ENCODE measurements at regions not wholly inside any gene's neighbourhood (a gene's known extent, or its start where the extent isn't known, plus 50 kb on each side); places are given as distances from the start of the nearest gene placed in this dataset.
"Not testable (repeated sequence)": the region's sequence is repeated elsewhere in the genome, so short reads cannot be mapped to it uniquely, and the experiment has no call there.

GRCh38 chr14:80049055-80049454 lies 162.2 kb downstream of the DIO2 start:
- no peaks in the 10 kb centered on the region for H3K4me1 ChIP-seq
- H3K4me3 ChIP-seq = no peak overlapping the region
- no peak for TF ChIP-seq CTCF (IDR thresholded peaks at IDR 0.05; ENCODE audit: borderline replicate concordance)
- no peaks in the 10 kb centered on the region for H3K27me3 ChIP-seq (ENCODE audit: low read depth)
- H3K36me3 ChIP-seq = no peaks in the 10 kb centered on the region
- H3K9me3 ChIP-seq (replicated peaks) = peaks cover 24% of the 10 kb centered on the region
- no peak for DNase-seq
- H3K27ac ChIP-seq (replicated peaks) = no peak overlapping the region
- intact Hi-C loops (cut with micrococcal nuclease) = no loop called here

GRCh38 chr14:80047761-80048160 lies 163.5 kb downstream of the DIO2 start:
- intact Hi-C loops (cut with micrococcal nuclease) = no loop called here
- no peaks in the 10 kb centered on the region for H3K36me3 ChIP-seq
- no peaks in the 10 kb centered on the region for H3K27me3 ChIP-seq (ENCODE audit: low read depth)
- no peak overlapping the region for H3K4me3 ChIP-seq
- peaks cover 34% of the 10 kb centered on the region for H3K9me3 ChIP-seq (replicated peaks)
- no peak for TF ChIP-seq CTCF (IDR thresholded peaks at IDR 0.05; ENCODE audit: borderline replicate concordance)
- no peaks in the 10 kb centered on the region for H3K4me1 ChIP-seq
- no peak for DNase-seq
- no peak overlapping the region for H3K27ac ChIP-seq (replicated peaks)

- H3K4me3 ChIP-seq = no peak overlapping the region
- H3K4me1 ChIP-seq = no peaks in the 10 kb centered on the region
- H3K27ac ChIP-seq (replicated peaks) = no peak overlapping the region
- intact Hi-C loops (cut with micrococcal nuclease) = no loop called here
- no peaks in the 10 kb centered on the region for H3K36me3 ChIP-seq
- peaks cover 26% of the 10 kb centered on the region for H3K9me3 ChIP-seq (replicated peaks)
- no peak for TF ChIP-seq CTCF (IDR thresholded peaks at IDR 0.05; ENCODE audit: borderline replicate concordance)
- no peak for DNase-seq
- H3K27me3 ChIP-seq (ENCODE audit: low read depth) = no peaks in the 10 kb centered on the region
Measured at GRCh38 chr14:80037349-80037748, 174.0 kb downstream of the DIO2 start.

- no peak for TF ChIP-seq CTCF (IDR thresholded peaks at IDR 0.05; ENCODE audit: borderline replicate concordance)
- Histone ChIP-seq H3K4me1 (no peaks in the 10 kb centered on the region), H3K27me3 (ENCODE audit: low read depth) (no peaks in the 10 kb centered on the region), H3K4me3 (no peak overlapping the region), H3K9me3 (replicated peaks) (peaks cover 13% of the 10 kb centered on the region), H3K36me3 (no peaks in the 10 kb centered on the region), H3K27ac (replicated peaks) (no peak overlapping the region)
- no peak for DNase-seq
- intact Hi-C loops (cut with micrococcal nuclease) = no loop called here
Measured at GRCh38 chr14:80024417-80024816, 186.9 kb downstream of the DIO2 start.

- intact Hi-C loops (cut with micrococcal nuclease); H3K27me3 ChIP-seq (ENCODE audit: low read depth); H3K36me3 ChIP-seq; H3K27ac ChIP-seq (replicated peaks); H3K4me1 ChIP-seq; DNase-seq; H3K4me3 ChIP-seq: not testable (repeated sequence)
- peaks cover 19% of the 10 kb centered on the region for H3K9me3 ChIP-seq (replicated peaks)
Measured at GRCh38 chr14:80018476-80018875, 192.8 kb downstream of the DIO2 start.

- DNase-seq = no peak
Measured at GRCh38 chr14:80017795-80018194, 193.5 kb downstream of the DIO2 start.

GRCh38 chr14:80010245-80010644 lies 201.1 kb downstream of the DIO2 start:
- H3K4me3 ChIP-seq; intact Hi-C loops (cut with micrococcal nuclease); H3K27me3 ChIP-seq (ENCODE audit: low read depth); DNase-seq; H3K36me3 ChIP-seq; H3K4me1 ChIP-seq; H3K27ac ChIP-seq (replicated peaks): not testable (repeated sequence)
- peaks cover 19% of the 10 kb centered on the region for H3K9me3 ChIP-seq (replicated peaks)

More at GRCh38 chr14:80017795-80018194, 193.5 kb downstream of the DIO2 start:
- intact Hi-C loops (cut with micrococcal nuclease) = no loop called here
- H3K36me3 ChIP-seq = no peaks in the 10 kb centered on the region
- H3K4me1 ChIP-seq = no peaks in the 10 kb centered on the region
- H3K4me3 ChIP-seq = no peak overlapping the region
- H3K27ac ChIP-seq (replicated peaks) = no peak overlapping the region
- peaks cover 19% of the 10 kb centered on the region for H3K9me3 ChIP-seq (replicated peaks)
- TF ChIP-seq CTCF (IDR thresholded peaks at IDR 0.05; ENCODE audit: borderline replicate concordance) = no peak
- H3K27me3 ChIP-seq (ENCODE audit: low read depth) = no peaks in the 10 kb centered on the region
